ENCODE measurements at regions not wholly inside any gene's neighbourhood (a gene's known extent, or its start where the extent isn't known, plus 50 kb on each side); places are given as distances from the start of the nearest gene placed in this dataset.
"Not testable (repeated sequence)": the region's sequence is repeated elsewhere in the genome, so short reads cannot be mapped to it uniquely, and the experiment has no call there.

- no peak for DNase-seq
Observed at GRCh38 chr2:193885419-193885818, 1690.7 kb upstream of the TMEFF2 start.

- no peak for DNase-seq
Observed at GRCh38 chr2:193883820-193884219, 1689.1 kb upstream of the TMEFF2 start.

GRCh38 chr2:193876980-193877379, 1682.2 kb upstream of the TMEFF2 start:
- no peak for DNase-seq

- no peak for DNase-seq
Observed at GRCh38 chr2:193869564-193869963, 1674.8 kb upstream of the TMEFF2 start.

- no peak for DNase-seq
Observed at GRCh38 chr2:193868833-193869232, 1674.1 kb upstream of the TMEFF2 start.

GRCh38 chr2:193868132-193868531, 1673.4 kb upstream of the TMEFF2 start:
- no peak for DNase-seq

- DNase-seq = no peak
Observed at GRCh38 chr2:193867454-193867853, 1672.7 kb upstream of the TMEFF2 start.

- DNase-seq = no peak
Observed at GRCh38 chr2:193861557-193861956, 1666.8 kb upstream of the TMEFF2 start.

GRCh38 chr2:193847991-193848390, 1653.3 kb upstream of the TMEFF2 start:
- DNase-seq = no peak

- DNase-seq = no peak
Observed at GRCh38 chr2:193847130-193847529, 1652.4 kb upstream of the TMEFF2 start.

- DNase-seq = no peak
Observed at GRCh38 chr2:193845604-193846003, 1650.9 kb upstream of the TMEFF2 start.

GRCh38 chr2:193843675-193844074, 1648.9 kb upstream of the TMEFF2 start:
- DNase-seq = no peak

- DNase-seq = no peak
Observed at GRCh38 chr2:193841384-193842150, 1646.8 kb upstream of the TMEFF2 start.

GRCh38 chr2:193837111-193837738, 1642.5 kb upstream of the TMEFF2 start:
- DNase-seq = no peak

GRCh38 chr2:193836424-193837006, 1641.8 kb upstream of the TMEFF2 start:
- DNase-seq = not testable (repeated sequence)

- not testable (repeated sequence) for DNase-seq
Observed at GRCh38 chr2:193833895-193834294, 1639.2 kb upstream of the TMEFF2 start.

- no peak for DNase-seq
Observed at GRCh38 chr2:193824474-193824873, 1629.7 kb upstream of the TMEFF2 start.

GRCh38 chr2:193818801-193819499, 1624.2 kb upstream of the TMEFF2 start:
- DNase-seq = no peak

GRCh38 chr2:193816008-193816407, 1621.3 kb upstream of the TMEFF2 start:
- DNase-seq = no peak

- no peak for DNase-seq
Observed at GRCh38 chr2:193810533-193810932, 1615.8 kb upstream of the TMEFF2 start.

GRCh38 chr2:193808877-193809276, 1614.1 kb upstream of the TMEFF2 start:
- DNase-seq = no peak

- DNase-seq = no peak
Observed at GRCh38 chr2:193806088-193806774, 1611.5 kb upstream of the TMEFF2 start.

GRCh38 chr2:193796847-193797246, 1602.1 kb upstream of the TMEFF2 start:
- DNase-seq = no peak
